GM19438 (cell line): ENCODE measurements at regions not wholly inside any gene's neighbourhood (a gene's known extent, or its start where the extent isn't known, plus 50 kb on each side); places are given as distances from the start of the nearest gene placed in this dataset.
"Not testable (repeated sequence)": the region's sequence is repeated elsewhere in the genome, so short reads cannot be mapped to it uniquely, and the experiment has no call there.

ENCODE experiments used
- ATAC-seq: cut with Tn5 transposase; IDR thresholded peaks from one replicate; pipeline ENCODE4 v1.9.1; 2021; ENCODE audit warnings: low read depth; ENCODE audit not compliant: unreplicated experiment

DNA sequence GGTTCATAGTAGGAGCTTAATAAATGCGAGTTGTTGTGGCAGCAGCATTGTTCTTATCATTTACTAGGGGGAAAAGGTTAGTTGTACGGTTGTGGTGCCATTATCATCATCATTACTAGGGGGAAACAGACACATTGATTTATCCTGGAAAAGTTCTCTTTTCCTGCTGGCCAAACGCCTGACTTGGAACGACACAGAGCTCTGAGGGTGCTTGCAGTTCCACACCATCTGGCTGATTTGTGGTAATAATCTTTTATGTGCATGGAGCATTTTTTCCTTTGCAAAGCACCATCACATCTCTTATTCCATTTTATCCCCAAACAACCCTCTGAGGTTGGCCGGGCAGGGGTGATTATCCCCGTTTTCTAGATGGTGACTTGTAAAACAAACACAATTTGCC, 219.4 kb downstream of the BUB3 start:
- ATAC-seq, result no peak

DNA sequence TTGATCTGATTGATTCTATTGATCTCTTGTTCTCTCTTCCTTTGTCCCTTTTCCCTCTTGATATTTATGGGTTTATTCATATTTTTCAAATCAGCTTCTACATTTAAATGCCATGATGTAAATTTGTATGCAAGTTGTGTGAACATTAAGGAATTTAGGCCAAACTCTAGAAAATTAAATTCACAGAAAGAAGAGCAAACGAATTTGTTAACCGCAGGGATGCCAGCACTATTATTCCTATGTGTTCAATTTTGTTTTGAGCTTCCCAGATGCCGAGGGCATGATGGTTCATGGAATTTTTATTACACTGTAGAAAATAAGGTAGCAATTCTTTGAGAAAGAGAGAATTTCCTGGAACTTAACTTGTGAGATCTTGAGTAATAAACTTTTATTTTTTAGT, 220.9 kb downstream of the BUB3 start:
- ATAC-seq, result no peak

DNA sequence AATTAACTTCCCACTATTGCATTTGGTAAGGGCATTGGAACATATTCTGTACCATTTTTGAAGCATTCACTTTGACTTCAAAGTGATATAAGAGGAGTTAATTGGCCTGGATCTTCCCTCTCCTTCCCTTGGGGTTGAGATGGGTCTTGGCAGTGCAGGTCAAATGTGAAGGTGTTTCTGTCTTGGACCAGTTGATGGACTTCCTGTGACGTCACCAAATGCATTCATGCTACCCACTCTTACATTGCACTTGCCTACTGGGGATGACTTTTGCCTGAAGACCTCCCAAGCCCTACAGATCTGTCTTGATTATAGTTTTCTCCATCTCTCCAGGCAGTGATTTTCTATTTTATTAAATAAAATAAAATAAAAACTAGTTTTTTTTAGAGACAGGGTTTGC, 221.5 kb downstream of the BUB3 start:
- ATAC-seq, result no peak

DNA sequence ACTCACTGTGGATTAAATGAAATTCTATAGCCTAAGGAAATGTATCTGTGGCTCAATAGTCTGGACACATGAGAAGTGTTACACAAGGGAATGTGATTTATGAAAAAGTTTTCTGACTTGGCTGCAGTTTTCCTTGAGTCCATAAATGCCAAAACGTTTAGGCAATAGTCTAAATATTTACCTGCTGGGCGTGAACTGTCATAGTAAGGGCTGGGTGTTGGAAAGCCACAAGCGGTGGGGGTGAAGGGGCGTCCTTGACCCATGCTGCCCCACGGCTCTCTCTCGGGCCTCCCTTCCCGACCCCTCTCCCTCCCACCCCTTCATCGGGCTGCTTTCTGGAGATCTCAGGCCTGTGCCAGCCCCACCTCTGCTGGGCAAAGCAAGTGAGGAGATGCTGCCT, 223.7 kb downstream of the BUB3 start:
- no peak for ATAC-seq

DNA sequence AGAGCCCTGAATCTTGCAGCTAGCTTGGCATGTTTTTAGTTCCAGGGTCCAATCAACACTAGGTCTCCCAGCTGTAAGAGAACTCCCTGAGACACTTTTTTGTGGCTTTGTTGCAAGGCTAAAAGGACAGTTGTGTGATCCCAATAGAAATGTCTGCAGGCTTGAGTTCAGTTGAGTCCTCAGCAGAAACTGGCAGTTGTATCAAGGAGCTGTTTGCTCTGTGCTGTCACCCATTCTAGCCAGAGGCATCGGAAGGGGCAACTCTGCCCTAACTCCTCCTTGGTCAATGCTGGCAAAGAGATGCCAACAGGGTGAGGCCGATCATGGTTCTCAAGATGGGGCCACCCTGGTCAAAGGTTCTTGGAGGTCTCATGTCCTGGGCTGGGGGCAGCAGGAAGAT, 224.1 kb downstream of the BUB3 start:
- no peak for ATAC-seq

DNA sequence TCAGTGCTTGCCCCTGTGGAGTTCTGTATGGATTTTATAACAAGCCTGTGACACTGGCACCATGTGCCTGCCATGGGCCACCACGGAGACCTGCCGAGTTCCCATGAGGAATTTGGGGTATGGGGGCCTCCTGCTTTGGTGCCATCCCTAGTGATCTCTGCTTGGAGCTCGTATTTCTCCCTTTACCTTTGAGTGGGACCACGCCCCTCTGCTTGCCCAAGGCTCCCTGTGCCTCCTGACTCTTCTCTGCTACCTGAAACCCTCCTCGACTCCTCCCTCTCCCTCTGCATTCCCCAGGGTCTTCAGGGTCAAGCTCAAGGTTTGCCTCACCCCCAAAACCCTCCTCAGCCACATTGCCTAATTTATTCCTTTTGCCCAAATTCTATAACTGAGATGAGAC, 225.0 kb downstream of the BUB3 start:
- ATAC-seq, result no peak

DNA sequence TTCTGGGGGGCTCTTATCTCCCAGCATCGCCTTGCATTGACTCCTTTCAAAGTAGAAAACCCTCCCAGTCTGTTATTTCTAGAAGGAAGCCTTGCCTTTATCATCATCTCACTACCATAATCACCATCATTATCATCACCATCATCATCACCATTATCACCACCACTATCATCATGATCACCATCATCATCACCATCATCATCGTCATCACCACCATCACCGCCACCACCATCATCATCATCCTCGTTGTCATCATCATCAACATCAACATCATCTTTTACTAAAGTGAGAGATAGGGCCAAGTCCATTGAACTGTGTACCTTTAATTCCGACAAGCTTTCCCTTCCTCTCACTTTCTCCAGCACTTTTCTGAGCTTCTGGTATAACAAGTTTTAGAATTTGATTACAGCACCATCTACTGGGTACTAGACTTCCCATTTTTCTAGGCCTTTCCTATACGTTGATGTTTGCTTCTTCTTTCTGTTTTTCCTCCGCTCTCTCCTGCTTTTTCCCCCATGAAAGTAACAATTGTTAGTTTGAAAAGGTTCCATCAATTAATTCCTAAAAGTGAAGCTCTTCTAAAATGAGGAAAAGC, 226.4 kb downstream of the BUB3 start:
- ATAC-seq, result no peak

DNA sequence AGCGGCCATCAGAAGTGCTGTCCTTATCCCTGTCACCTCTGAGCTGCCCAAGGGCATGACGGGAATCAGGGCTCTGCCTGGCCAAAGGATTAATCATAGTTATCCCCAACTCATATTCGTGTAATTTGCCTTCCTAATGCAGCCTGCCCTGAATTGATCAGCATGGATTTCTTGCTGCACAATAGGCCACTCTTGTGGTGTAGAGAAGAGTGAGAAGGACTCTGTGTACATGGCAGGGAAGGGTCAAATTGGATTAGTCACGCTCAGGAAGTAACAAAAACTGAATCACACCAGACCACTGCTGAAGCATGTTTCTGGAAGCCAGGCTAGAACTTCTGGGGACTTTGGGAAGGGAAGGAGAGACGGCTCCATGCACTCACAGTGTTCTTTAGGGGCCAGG, 227.0 kb downstream of the BUB3 start:
- ATAC-seq, result no peak

DNA sequence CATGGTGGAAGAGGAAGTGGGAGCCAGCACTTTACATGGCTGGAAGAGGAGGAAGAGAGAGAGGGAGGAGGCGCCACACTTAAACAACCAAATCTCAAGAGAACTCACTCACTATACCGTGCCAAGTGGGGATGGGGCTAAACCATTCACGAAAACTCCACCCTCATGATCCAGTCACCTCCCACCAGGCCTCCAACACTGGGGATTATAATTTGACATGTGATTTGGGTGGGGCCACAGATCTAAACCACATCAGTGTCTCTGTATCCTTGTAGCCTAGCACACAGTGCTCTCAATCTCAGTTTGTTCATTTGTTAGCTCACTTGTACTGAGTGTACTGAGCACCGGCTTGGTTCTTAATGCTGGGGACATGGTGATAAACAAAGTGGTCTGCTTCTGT, 228.3 kb downstream of the BUB3 start:
- ATAC-seq, result no peak

DNA sequence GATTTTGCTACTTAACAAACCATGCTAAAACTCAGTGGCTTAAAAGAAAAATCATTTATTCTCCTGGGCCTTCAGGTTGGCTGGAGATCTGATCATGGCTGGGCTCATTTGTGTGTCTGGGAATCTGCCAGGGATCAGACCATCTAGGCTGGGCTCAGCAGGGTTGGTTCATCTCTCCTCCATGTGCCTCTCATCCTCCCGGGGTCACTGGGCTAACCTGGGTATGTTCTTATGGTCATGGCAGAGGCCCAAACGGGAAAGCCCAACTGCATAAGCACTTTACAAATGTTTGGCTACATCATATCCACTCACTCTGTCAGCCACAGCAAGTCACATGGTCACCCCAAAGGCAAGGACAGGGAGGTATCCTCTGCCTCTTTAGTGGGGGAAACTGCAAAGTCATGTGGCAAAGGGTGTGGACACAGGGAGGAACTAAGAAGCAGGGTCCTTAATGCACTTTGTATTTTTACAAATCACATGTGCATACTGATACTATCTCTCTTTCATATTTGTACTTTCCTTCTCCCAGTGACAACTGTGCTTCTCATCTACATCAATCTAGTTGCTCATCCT, 231.4 kb downstream of the BUB3 start:
- ATAC-seq, result no peak

DNA sequence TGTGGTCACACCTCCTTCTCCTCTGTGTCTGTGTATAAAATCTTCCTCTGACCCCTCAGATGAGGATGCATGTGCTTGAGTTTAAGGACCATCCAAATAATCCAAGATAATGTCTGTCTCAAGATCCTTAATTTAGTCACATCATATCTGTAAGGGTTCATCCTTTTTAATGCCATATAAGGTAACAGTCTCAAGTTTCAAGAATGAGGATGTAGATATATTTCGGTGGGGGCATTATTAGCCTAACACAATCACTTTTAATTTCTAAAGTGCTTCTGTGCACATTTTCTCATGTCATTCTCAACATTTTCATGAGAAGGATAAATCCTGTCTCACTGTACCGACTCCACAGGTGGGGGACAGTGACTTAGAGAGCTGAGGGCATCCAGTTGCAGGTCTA, 235.3 kb downstream of the BUB3 start:
- no peak for ATAC-seq

DNA sequence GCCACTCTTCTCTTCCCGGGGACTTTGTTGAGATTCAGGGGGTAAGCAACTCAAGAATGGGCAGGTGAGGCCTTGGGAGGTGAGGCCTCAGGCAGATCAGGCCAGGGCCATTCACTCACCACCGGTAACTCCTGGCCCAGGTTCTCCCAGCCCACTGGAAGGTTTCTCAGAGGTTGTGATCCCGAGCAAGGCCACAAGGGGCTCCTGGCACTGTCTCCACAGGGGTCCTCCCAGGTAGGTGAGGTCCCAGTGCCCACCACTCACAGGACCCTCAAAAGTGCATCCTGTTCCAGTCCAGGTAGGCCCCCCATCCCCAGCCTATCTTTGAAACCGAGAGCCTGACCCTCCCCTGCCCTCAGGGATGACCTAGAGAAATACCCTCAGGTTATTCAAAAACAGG, 236.1 kb downstream of the BUB3 start:
- ATAC-seq, result no peak

DNA sequence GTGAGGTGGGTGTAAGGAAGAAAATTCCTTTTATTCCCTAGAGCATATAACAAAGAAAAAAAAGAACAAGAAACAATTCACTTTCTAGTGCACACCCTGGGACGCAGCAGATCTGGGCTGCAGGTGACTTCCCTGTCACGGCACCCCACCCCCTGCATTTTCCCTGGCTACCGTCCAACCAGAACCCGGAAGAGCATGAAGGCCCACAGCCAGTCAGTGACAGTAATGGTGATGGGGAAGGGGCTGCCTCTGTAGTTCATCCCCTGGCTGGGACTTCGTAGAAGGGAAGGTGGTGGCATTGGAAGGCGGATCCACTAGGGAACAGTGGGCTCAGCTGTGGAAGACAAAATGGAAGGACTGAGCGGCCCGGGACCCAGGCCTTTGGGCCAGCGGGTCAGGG, 236.7 kb downstream of the BUB3 start:
- ATAC-seq, result no peak

DNA sequence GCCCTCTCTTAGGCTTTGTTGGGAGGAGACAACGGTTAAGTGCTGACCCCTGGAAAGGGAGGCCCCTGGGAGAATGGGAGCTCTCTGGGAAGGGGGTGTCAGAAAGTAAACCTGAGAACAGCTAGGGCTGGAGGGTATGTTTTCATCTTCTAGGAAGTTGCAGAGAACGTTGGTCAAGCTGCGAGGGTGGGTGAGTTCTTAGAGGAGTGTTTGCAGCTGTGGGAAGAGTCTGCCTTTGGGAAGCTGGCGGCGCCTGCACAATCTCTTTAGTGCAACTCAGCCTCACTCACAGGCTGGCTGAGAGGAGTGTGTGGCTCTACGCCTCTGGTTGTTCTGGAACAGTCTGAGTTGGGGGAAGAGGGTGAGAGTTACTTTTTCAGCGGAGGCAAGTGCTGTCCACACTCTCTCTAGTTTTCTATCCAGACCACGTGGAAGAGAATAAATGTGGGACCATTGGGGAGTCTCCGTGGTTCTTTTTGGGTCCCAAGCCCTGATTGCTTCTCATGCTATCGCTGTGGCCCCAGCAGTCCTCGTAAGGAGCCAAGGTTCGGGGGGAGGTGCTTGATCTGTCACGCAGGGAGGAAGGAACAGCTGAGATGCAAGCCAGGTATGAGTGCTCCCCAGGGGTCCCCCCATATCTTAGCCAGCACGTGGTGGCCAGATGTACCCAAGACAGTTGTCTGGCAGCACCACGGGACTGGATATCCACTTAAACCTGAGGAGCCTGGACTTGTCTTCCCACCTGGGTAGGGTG, 237.2 kb downstream of the BUB3 start:
- peak; percentile 44 for ATAC-seq

DNA sequence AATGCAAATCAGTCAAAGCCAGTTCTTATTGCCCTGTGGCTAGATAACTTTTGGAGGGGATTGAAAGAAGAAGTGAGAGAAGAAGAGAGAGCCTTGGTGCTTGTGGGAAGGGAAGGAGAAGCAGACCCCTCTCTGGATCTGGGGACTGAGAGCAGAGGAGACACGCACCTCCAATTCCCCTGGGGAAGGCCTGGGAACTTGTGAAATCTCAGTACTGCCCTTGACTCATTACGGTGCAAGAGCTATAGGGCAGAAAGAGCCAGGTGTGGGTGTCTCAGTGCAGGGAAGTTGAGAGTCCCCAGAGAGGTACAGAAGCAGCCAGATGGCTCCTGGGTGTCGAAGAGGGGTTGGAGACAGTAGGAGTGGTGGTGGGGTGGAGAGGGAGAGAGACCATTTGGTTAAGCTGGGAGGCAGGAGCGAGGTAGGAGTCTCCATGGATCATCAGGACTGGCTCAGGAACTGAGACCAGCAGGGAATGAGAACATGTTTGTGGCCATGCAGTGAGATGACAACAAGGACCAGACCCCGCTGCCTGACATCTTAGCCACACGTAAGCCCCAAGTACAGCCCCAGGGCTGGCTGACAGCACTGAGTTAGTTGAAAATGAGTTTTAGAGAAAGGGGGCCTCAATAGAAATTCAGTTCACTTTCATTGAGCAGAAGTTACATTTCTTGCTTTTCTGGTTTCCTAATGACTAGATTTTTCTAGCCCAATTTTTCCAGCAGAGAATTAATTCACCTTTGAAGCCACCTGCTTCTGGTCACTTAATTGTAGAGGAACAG, 238.2 kb downstream of the BUB3 start:
- peak; percentile 78 for ATAC-seq

DNA sequence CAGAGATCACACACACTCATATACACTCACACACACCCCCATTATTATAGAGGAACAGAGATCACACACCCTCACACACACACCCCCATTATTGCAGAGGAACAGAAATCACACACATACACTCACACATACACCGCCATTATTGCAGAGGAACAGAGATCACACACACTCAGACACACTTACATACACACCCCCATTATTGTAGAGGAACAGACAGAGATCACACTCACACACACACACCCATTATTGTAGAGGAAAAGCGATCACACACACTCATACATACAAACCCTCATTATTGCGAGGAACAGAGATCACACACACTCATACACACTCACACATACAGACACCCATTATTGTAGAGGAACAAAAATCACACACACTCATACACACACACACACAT, 239.0 kb downstream of the BUB3 start:
- no peak for ATAC-seq

DNA sequence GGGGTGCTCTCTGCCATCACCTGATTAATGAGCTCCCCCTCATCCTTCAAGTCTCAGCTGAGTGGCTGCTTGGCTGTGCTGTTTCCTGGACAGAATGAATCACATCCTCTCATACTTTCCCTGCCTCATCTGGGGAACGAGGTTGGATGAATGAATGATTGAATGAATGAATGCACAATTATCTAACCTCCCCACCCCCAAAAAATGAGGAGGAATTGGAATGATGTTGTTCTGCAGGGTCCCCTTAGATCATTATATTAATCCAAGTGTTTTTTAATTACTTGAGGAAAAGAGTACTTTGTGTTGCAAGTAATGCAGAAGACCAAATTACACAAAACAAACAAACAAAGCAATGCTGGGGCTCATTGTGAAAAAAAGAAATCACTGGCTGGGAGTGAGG, 240.2 kb downstream of the BUB3 start:
- no peak for ATAC-seq

DNA sequence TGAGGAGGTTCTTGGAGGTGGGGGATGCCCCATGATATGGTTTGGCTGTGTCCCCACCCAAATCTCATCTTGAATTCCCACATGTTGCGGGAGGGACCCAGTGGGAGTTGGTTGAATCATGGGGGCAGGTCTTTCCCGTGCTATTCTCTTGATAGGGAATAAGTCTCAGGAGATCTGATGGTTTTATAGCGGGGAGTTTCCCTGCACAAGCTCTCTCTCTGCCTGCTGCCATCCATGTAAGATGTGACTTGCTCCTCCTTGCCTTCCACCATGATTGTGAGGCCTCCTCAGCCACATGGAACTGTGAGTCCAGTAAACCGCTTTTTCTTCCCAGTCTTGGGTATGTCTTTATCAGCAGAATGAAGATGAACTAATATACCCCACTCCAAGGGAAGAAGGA, 241.0 kb downstream of the BUB3 start:
- not testable (repeated sequence) for ATAC-seq

DNA sequence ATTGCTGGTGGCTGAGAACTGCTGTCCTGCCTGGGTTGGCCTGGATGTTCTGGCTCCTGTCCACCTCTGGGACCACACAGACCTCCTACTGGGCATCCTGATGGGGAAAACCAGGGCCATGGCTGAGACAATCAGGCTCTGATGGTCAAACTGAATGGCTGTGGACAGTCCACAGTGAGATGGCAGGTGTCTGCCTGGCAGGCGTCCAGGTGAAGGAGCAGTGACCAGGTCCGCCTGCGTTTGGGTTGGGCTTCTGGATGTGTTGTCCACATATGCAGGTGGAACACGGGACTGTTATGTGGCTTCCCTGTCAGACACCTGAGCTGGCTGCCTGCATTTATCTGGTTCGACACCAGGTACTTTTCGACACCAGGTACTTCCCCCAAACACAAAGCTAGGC, 241.7 kb downstream of the BUB3 start:
- ATAC-seq, result no peak

DNA sequence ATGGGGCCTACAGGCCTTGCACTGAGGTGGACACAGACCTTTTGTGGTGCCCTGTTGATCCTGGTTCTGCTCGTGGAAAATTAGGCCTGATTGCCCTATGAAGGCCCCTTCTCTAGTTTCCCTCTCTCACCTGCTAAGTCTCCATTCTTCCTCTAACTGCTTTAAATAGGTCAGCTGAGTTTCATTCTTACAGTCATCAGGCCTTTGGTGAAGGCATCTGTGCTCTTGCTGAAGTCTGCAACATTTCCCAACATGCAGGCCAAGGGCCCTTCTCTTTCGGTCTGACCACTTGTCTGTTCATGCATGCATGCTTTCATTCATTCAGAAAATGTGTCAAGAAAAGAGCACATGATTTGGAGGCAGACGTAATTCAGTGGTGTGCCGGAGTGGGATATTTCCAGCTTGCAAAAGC, 244.0 kb downstream of the BUB3 start:
- ATAC-seq, result peak; percentile 52

DNA sequence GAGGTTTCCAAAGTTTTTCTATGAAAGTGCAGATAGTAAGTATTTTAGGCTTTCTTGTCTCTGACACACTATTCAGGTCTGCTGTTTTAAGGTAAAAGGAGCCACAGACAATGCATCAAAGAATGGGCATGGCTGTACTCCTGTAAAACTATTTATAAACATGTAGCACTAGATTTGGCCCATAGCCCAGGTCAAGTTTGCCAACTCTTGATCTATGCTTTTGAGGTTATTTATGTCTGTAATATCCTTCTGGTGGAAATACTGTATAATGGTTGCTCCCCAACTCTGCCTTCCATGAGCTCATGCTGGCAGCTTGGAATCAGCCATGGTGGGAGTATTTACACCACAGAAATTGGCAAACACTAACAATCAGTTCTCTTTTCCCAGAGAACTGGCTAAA, 244.6 kb downstream of the BUB3 start:
- ATAC-seq, result no peak
